H1 (cell line): ENCODE measurements at regions not wholly inside any gene's neighbourhood (a gene's known extent, or its start where the extent isn't known, plus 50 kb on each side); places are given as distances from the start of the nearest gene placed in this dataset.

ENCODE experiments used
- CTCF ChIA-PET: fragments of 300-600 bp; sonication (Branson Sonifier 250); formaldehyde crosslinking; loops from one replicate; lab custom pipeline; 2021; ENCODE audit not compliant: partially characterized antibody; lab: Charles Lee
- POLR2A ChIA-PET: fragments of 300-600 bp; sonication (Branson Sonifier 250); formaldehyde crosslinking; loops from one replicate; lab custom pipeline; 2021; ENCODE audit warnings: inconsistent platforms; ENCODE audit not compliant: partially characterized antibody; lab: Charles Lee
- DNase-seq, 2 experiments: peaks; one replicate each; pipeline versions ENCODE4 v3.0.0 to v3.0.0-alpha.2; 2010 to 2022; ENCODE audit warnings: low spot score in 2 of 2, low read depth in 1 of 2, mixed read lengths in 1 of 2
- FAIRE-seq: peaks from 2 replicates; lab custom pipeline; 2011; peaks lifted over from hg19 to GRCh38; lab: Jason Lieb, UNC
- H2AFZ ChIP-seq: 2 replicates; pipeline ENCODE4 v1.8.1; 2012; ENCODE audit warnings: low read length, inconsistent platforms
- H2AK5ac ChIP-seq: 2 replicates; pipeline ENCODE4 v1.6.1; 2013; ENCODE audit warnings: low read depth, low read length
- H2BK120ac ChIP-seq: replicated peaks from 2 replicates; pipeline ENCODE3; 2013; ENCODE audit warnings: low read depth, low read length, inconsistent platforms
- H2BK12ac ChIP-seq: 2 replicates; pipeline ENCODE4 v1.6.1; 2013; ENCODE audit warnings: low read depth, low read length
- H2BK15ac ChIP-seq: 2 replicates; pipeline ENCODE4 v1.6.1; 2013; ENCODE audit warnings: low read length
- H2BK20ac ChIP-seq: 2 replicates; pipeline ENCODE4 v1.6.1; 2013; ENCODE audit warnings: low read length
- H2BK5ac ChIP-seq: 2 replicates; pipeline ENCODE4 v1.6.1; 2013; ENCODE audit warnings: low read depth, low read length
- H3K14ac ChIP-seq: 2 replicates; pipeline ENCODE4 v1.6.1; 2013; ENCODE audit warnings: inconsistent platforms; ENCODE audit not compliant: insufficient read length
- H3K18ac ChIP-seq: 2 replicates; pipeline ENCODE4 v1.6.1; 2013; ENCODE audit warnings: low read length; ENCODE audit errors: extremely low read depth
- H3K23ac ChIP-seq: 2 replicates; pipeline ENCODE4 v1.6.1; 2013; ENCODE audit warnings: inconsistent platforms; ENCODE audit not compliant: insufficient read length
- H3K23me2 ChIP-seq: 2 replicates; pipeline ENCODE4 v1.6.1; 2013; ENCODE audit warnings: low read depth, low read length
- H3K27ac ChIP-seq: 2 replicates; pipeline ENCODE4 v1.6.1; 2011; ENCODE audit warnings: low read depth, low read length, inconsistent platforms
- H3K27me3 ChIP-seq, 4 experiments: replicated peaks in 1 of 4; 1 replicate in 1 of 4; 2 replicates in 3 of 4; pipeline versions ENCODE4 v1.6.1 to v1.8.1; 2011 to 2013; ENCODE audit warnings: low read length in 3 of 4, mild to moderate bottlenecking in 3 of 4, inconsistent platforms in 2 of 4, mixed read lengths in 2 of 4, moderate library complexity in 1 of 4; ENCODE audit not compliant: control insufficient read depth in 3 of 4, insufficient read depth in 3 of 4; ENCODE audit errors: extremely low read depth in 1 of 4
- H3K36me3 ChIP-seq, 4 experiments: 2 replicates each; pipeline versions ENCODE4 v1.6.1 to v1.8.1; 2011 to 2013; ENCODE audit warnings: mild to moderate bottlenecking in 4 of 4, low read length in 3 of 4, moderate library complexity in 2 of 4, control low read depth in 1 of 4, inconsistent platforms in 1 of 4; ENCODE audit not compliant: insufficient read depth in 4 of 4, control insufficient read depth in 2 of 4
- H3K4ac ChIP-seq: replicated peaks from 2 replicates; pipeline ENCODE3; 2013; ENCODE audit warnings: low read length, low read depth, mixed read lengths, inconsistent platforms; ENCODE audit not compliant: insufficient read length
- H3K4me1 ChIP-seq, 4 experiments: replicated peaks in 1 of 4; 1 replicate in 1 of 4; 2 replicates in 3 of 4; pipeline versions ENCODE4 v1.6.1 to v1.8.1; 2011 to 2013; ENCODE audit warnings: low read length in 3 of 4, inconsistent platforms in 2 of 4, mixed read lengths in 1 of 4; ENCODE audit not compliant: insufficient read depth in 4 of 4, control insufficient read depth in 3 of 4
- H3K4me2 ChIP-seq, 2 experiments: 2 replicates each; pipeline versions ENCODE4 v1.6.1 to v1.8.1; 2011 to 2013; ENCODE audit warnings: low read depth in 2 of 2, low read length in 2 of 2, control low read depth in 1 of 2, inconsistent platforms in 1 of 2, mild to moderate bottlenecking in 1 of 2; ENCODE audit not compliant: insufficient read depth in 1 of 2
- H3K4me3 ChIP-seq, 4 experiments: fragments of 200-600, 300-600 bp in 1 of 4; sonication (generic), shearing (Covaris generic), sonication (Bioruptor Twin) in 1 of 4; 2 replicates each; pipeline versions ENCODE4 v1.5.1 to v1.8.1; 2011 to 2016; ENCODE audit warnings: low read length in 4 of 4, low read depth in 3 of 4, control low read depth in 2 of 4, inconsistent platforms in 2 of 4, mild to moderate bottlenecking in 2 of 4, mixed read lengths in 1 of 4, moderate library complexity in 1 of 4; ENCODE audit not compliant: insufficient read depth in 2 of 4; ENCODE audit errors: extremely low read depth in 1 of 4
- H3K56ac ChIP-seq: replicated peaks from 2 replicates; pipeline ENCODE3; 2013; ENCODE audit warnings: low read depth, mild to moderate bottlenecking, mixed read lengths, low read length, inconsistent platforms; ENCODE audit not compliant: insufficient read length
- H3K79me1 ChIP-seq: 2 replicates; pipeline ENCODE4 v1.6.1; 2013; ENCODE audit warnings: low read depth, low read length, control low read depth
- H3K79me2 ChIP-seq, 2 experiments: 2 replicates each; pipeline versions ENCODE4 v1.6.1 to v1.8.1; 2012 to 2013; ENCODE audit warnings: low read length in 2 of 2, mild to moderate bottlenecking in 2 of 2, inconsistent platforms in 1 of 2; ENCODE audit not compliant: insufficient read depth in 2 of 2, control insufficient read depth in 1 of 2
- H3K9ac ChIP-seq, 4 experiments: replicated peaks in 1 of 4; 1 replicate in 1 of 4; 2 replicates in 3 of 4; pipeline versions ENCODE4 v1.6.1 to v1.8.1; 2011 to 2013; ENCODE audit warnings: low read depth in 3 of 4, low read length in 3 of 4, control low read depth in 2 of 4, mild to moderate bottlenecking in 2 of 4, moderate library complexity in 2 of 4, inconsistent platforms in 1 of 4; ENCODE audit errors: extremely low read depth in 1 of 4
- H3K9me3 ChIP-seq, 2 experiments: 2 replicates each; pipeline versions ENCODE4 v1.6.1 to v1.8.1; 2012 to 2013; ENCODE audit warnings: mild to moderate bottlenecking in 2 of 2, moderate library complexity in 2 of 2, control low read depth in 1 of 2, inconsistent platforms in 1 of 2, low read depth in 1 of 2, low read length in 1 of 2, mixed read lengths in 1 of 2; ENCODE audit not compliant: insufficient read depth in 2 of 2
- H4K20me1 ChIP-seq, 2 experiments: replicated peaks in 1 of 2; 2 replicates each; pipeline versions ENCODE3 to v1.8.1; 2011 to 2013; ENCODE audit warnings: inconsistent platforms in 2 of 2, low read length in 2 of 2, mild to moderate bottlenecking in 1 of 2; ENCODE audit not compliant: insufficient read depth in 2 of 2, control insufficient read depth in 1 of 2
- H4K5ac ChIP-seq: 2 replicates; pipeline ENCODE4 v1.6.1; 2013; ENCODE audit warnings: low read length, low read depth, mixed read lengths, inconsistent platforms; ENCODE audit not compliant: insufficient read length
- H4K8ac ChIP-seq: 2 replicates; pipeline ENCODE4 v1.8.0; 2013; ENCODE audit warnings: mild to moderate bottlenecking, moderate library complexity, low read length, inconsistent platforms; ENCODE audit not compliant: insufficient read depth; ENCODE audit errors: extremely low read depth
- H4K91ac ChIP-seq: replicated peaks from 2 replicates; pipeline ENCODE3; 2013; ENCODE audit warnings: low read length, mixed read lengths, inconsistent platforms; ENCODE audit not compliant: insufficient read length
- JUN ChIP-seq: IDR thresholded peaks from 2 replicates; pipeline ENCODE4 v1.6.1; 2011; ENCODE audit warnings: low read depth, mild to moderate bottlenecking, improper control_type of control experiment, low read length
- RAD21 ChIP-seq, 2 experiments: IDR thresholded peaks in 1 of 2; conservative IDR thresholded peaks in 1 of 2; 2 replicates each; pipeline ENCODE4 v1.6.1; 2011; ENCODE audit warnings: low read depth in 2 of 2, low read length in 2 of 2, improper control_type of control experiment in 1 of 2, inconsistent platforms in 1 of 2, mild to moderate bottlenecking in 1 of 2, moderate library complexity in 1 of 2
- WGBS, 2 experiments: shearing (Covaris generic) in 1 of 2; methylation state at CpG; one replicate each; pipeline versions ENCODE4 v1.1.6 to v1.1.7; 2013 to 2015; ENCODE audit warnings: low lambda C conversion rate in 2 of 2, mixed read lengths in 2 of 2, inconsistent platforms in 1 of 2, low coverage in 1 of 2, missing lambda C conversion rate in 1 of 2; ENCODE audit not compliant: insufficient replicate concordance in 2 of 2, insufficient coverage in 1 of 2, insufficient read length in 1 of 2; ENCODE audit errors: extremely low coverage in 1 of 2, missing lambda C conversion rate in 1 of 2; 5-methylcytosine and 5-hydroxymethylcytosine counted together
- TF ChIP-seq, protein P1 (sequence below), 3 experiments: IDR thresholded peaks; 1 replicate in 2 of 3; 2 replicates in 1 of 3; pipeline versions ENCODE4 v1.5.1 to v1.6.1; 2011; ENCODE audit warnings: low read length in 3 of 3, mild to moderate bottlenecking in 3 of 3, inconsistent platforms in 2 of 3, low read depth in 1 of 3, moderate library complexity in 1 of 3; ENCODE audit not compliant: insufficient read depth in 1 of 3; ENCODE audit errors: control extremely low read depth in 1 of 3

GRCh38 chrX:147803948-147804347 lies 107.8 kb upstream of the FMR1 start:
- H4K20me1 ChIP-seq = no peaks in the 10 kb centered on the region
- H2BK20ac ChIP-seq = no peak overlapping the region
- H3K79me1 ChIP-seq = no peaks in the 10 kb centered on the region
- H4K8ac ChIP-seq = no peak overlapping the region
- H2BK12ac ChIP-seq = no peak overlapping the region
- no peak overlapping the region for H4K5ac ChIP-seq
- no peak overlapping the region for H3K18ac ChIP-seq
- no peak overlapping the region for H3K27ac ChIP-seq
- CTCF ChIA-PET = interaction anchor here (0.6 to 2.3 kb wide), 13 partner anchors 11 to 1068 kb away, joined by 3 to 6 read pairs (median 3); no protein-coding TSS in a partner anchor
- no peak overlapping the region for H3K14ac ChIP-seq
- no peak overlapping the region for H2BK15ac ChIP-seq
- no peak overlapping the region for H3K9ac ChIP-seq
- H2BK5ac ChIP-seq = no peak overlapping the region
- 44% methylated on average over 2 of the region's 2 CpGs; no CpG with 5 or more reads in 1 of the 2 experiments for WGBS, 2 experiments
- H2BK120ac ChIP-seq = no peak overlapping the region
- POLR2A ChIA-PET = no interaction called here
- H3K27me3 ChIP-seq = no peaks in the 10 kb centered on the region
- H3K4me2 ChIP-seq = no peak overlapping the region
- TF ChIP-seq, protein P1, sequence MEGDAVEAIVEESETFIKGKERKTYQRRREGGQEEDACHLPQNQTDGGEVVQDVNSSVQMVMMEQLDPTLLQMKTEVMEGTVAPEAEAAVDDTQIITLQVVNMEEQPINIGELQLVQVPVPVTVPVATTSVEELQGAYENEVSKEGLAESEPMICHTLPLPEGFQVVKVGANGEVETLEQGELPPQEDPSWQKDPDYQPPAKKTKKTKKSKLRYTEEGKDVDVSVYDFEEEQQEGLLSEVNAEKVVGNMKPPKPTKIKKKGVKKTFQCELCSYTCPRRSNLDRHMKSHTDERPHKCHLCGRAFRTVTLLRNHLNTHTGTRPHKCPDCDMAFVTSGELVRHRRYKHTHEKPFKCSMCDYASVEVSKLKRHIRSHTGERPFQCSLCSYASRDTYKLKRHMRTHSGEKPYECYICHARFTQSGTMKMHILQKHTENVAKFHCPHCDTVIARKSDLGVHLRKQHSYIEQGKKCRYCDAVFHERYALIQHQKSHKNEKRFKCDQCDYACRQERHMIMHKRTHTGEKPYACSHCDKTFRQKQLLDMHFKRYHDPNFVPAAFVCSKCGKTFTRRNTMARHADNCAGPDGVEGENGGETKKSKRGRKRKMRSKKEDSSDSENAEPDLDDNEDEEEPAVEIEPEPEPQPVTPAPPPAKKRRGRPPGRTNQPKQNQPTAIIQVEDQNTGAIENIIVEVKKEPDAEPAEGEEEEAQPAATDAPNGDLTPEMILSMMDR (IDR thresholded peaks at IDR 0.05; ENCODE audit: control extremely low read depth in 1 of 3, insufficient read depth in 1 of 3, low read depth in 1 of 3, low read length in 3 of 3) = peak in 2 of 3 experiments; percentile 41 to 54; a peak in 2 of 4 replicates
- no peak for TF ChIP-seq JUN
- peak; percentile 77 to 81 for TF ChIP-seq RAD21 (IDR thresholded peaks at IDR 0.05 in 1 of 2, conservative IDR thresholded peaks at IDR 0.05 in 1 of 2; ENCODE audit: low read depth in 2 of 2, low read length in 2 of 2)
- no peak overlapping the region for H3K4ac ChIP-seq
- H2AK5ac ChIP-seq = no peak overlapping the region
- no peak overlapping the region for H2AFZ ChIP-seq
- no peak overlapping the region for H3K56ac ChIP-seq
- no peaks in the 10 kb centered on the region for H3K9me3 ChIP-seq
- no peaks in the 10 kb centered on the region for H3K23me2 ChIP-seq
- H3K23ac ChIP-seq = no peak overlapping the region
- H3K36me3 ChIP-seq = no peaks in the 10 kb centered on the region
- no peak overlapping the region for H3K4me3 ChIP-seq
- H3K79me2 ChIP-seq = no peaks in the 10 kb centered on the region
- H4K91ac ChIP-seq = no peak overlapping the region
- FAIRE-seq (peak; percentile 58), DNase-seq (no peak)
- no peaks in the 10 kb centered on the region for H3K4me1 ChIP-seq
